Esophagus squamous epithelium (tissue), 4 donors: ENCODE measurements at regions not wholly inside any gene's neighbourhood (a gene's known extent, or its start where the extent isn't known, plus 50 kb on each side); places are given as distances from the start of the nearest gene placed in this dataset.

ENCODE experiments used
- POLR2A ChIP-seq, 4 donors: fragments of 450-650 bp; IDR thresholded peaks; one replicate each; pipeline ENCODE4 v1.6.1; 2017; ENCODE audit warnings: antibody characterized with exemption in 4 of 4, mild to moderate bottlenecking in 4 of 4, moderate library complexity in 3 of 4
- TF ChIP-seq, protein P1 (sequence below), 6 experiments: fragments of 450-650 bp in 4 of 6; fragments of 200-600 bp in 2 of 6; sonication (generic) in 2 of 6; IDR thresholded peaks; one replicate each; pipeline ENCODE4 v1.5.1; 2016 to 2019; ENCODE audit warnings: antibody characterized with exemption in 6 of 6, mild to moderate bottlenecking in 4 of 6, moderate library complexity in 4 of 6

DNA sequence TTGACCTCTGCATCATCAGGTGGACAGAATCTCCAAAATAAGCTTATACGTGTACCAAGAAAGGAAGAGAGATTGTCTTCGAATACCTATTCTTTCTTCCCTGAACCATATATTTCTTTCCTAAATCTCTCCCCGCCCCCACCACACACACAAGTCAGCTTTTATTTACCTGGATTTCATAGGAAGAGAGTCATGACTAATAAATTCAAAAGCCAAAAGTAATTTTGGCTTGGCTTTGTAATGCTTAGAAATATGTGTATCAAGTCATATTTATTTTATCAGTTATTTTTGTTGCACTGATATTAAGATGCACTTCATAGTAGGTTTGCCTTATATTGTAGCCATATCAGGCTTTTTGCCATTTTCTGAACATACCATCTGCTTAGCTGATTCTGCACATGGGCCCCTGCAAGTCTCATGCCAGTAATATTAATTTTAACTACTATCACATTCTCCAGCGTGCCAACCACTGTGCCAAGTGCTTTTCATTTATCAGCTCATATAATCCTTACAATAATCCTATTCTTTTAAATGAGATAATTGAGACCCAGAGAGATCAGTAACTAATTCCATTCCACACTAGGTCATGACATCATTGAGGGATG, 1405.3 kb upstream of the NUDT12 start:
- TF ChIP-seq, protein P1, sequence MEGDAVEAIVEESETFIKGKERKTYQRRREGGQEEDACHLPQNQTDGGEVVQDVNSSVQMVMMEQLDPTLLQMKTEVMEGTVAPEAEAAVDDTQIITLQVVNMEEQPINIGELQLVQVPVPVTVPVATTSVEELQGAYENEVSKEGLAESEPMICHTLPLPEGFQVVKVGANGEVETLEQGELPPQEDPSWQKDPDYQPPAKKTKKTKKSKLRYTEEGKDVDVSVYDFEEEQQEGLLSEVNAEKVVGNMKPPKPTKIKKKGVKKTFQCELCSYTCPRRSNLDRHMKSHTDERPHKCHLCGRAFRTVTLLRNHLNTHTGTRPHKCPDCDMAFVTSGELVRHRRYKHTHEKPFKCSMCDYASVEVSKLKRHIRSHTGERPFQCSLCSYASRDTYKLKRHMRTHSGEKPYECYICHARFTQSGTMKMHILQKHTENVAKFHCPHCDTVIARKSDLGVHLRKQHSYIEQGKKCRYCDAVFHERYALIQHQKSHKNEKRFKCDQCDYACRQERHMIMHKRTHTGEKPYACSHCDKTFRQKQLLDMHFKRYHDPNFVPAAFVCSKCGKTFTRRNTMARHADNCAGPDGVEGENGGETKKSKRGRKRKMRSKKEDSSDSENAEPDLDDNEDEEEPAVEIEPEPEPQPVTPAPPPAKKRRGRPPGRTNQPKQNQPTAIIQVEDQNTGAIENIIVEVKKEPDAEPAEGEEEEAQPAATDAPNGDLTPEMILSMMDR (IDR thresholded peaks at IDR 0.05), result no peak
- no peak for TF ChIP-seq POLR2A (IDR thresholded peaks at IDR 0.05)
